Esophagus squamous epithelium (tissue), 5 donors: ENCODE measurements at regions not wholly inside any gene's neighbourhood (a gene's known extent, or its start where the extent isn't known, plus 50 kb on each side); places are given as distances from the start of the nearest gene placed in this dataset.

Source experiments
- DNase-seq: peaks from one replicate; lab custom pipeline; 2025; lab: John Stamatoyannopoulos, UW
- H3K27ac ChIP-seq, 4 donors: fragments of 200-600 bp; sonication (generic); one replicate each; pipeline ENCODE4 v1.5.1; 2016 to 2019; ENCODE audit warnings: mild to moderate bottlenecking in 1 of 4
- H3K27me3 ChIP-seq, 4 donors: fragments of 200-600 bp; sonication (generic); 1 replicate in 3 of 4; 2 replicates in 1 of 4; pipeline versions ENCODE4 v1.5.1 to v1.6.0; 2017 to 2021; ENCODE audit warnings: antibody characterized with exemption in 1 of 4
- H3K36me3 ChIP-seq, 3 donors: fragments of 200-600 bp; sonication (generic); one replicate each; pipeline ENCODE4 v1.5.1; 2016 to 2019
- H3K4me1 ChIP-seq, 3 donors: fragments of 200-600 bp; sonication (generic); one replicate each; pipeline ENCODE4 v1.5.1; 2017 to 2019
- H3K4me3 ChIP-seq, 4 donors: fragments of 200-600 bp; sonication (generic); 1 replicate in 3 of 4; 2 replicates in 1 of 4; pipeline ENCODE4 v1.5.1; 2016 to 2019; ENCODE audit warnings: mild to moderate bottlenecking in 2 of 4, moderate library complexity in 1 of 4
- H3K9me3 ChIP-seq, 3 donors: fragments of 200-600 bp; sonication (generic); one replicate each; pipeline ENCODE4 v1.5.1; 2016 to 2019
- POLR2A ChIP-seq, 4 donors: fragments of 450-650 bp; IDR thresholded peaks; one replicate each; pipeline ENCODE4 v1.6.1; 2017; ENCODE audit warnings: antibody characterized with exemption in 4 of 4, mild to moderate bottlenecking in 4 of 4, moderate library complexity in 3 of 4
- WGBS, 2 donors: methylation state at CpG; one replicate each; pipeline ENCODE4 v1.1.5; 2018; 5-methylcytosine and 5-hydroxymethylcytosine counted together
- intact Hi-C: fragments of 100-400 bp; cut with DNase I; formaldehyde crosslinking; loops from one replicate; pipeline ENCODE4 v1.15.0; 2022
- TF ChIP-seq, protein P1 (sequence below), 6 experiments: fragments of 450-650 bp in 4 of 6; fragments of 200-600 bp in 2 of 6; sonication (generic) in 2 of 6; IDR thresholded peaks; one replicate each; pipeline ENCODE4 v1.5.1; 2016 to 2019; ENCODE audit warnings: antibody characterized with exemption in 6 of 6, mild to moderate bottlenecking in 4 of 6, moderate library complexity in 4 of 6
- donor health status: DM: yes; HTN: yes; CAD: no.

DNA sequence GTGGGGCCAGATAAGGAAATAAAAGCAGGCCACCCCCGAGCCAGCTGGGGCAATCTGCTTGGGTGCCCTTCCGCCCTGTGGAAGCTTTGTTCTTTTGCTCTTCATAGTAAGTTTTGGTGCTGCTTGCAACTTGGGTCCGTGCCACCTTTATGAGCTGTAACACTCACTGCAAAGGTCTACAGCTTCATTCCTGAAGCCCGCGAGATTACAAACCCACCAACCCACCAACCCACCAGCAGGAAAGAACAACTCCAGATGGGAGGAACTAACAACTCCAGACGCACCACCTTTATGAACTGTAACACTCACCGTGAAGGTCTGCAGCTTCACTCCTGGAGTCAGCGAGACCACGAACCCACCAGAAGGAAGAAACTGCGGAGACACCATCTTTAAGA lies 84.2 kb upstream of the ARRDC4 start:
- DNase-seq = no peak
- Histone ChIP-seq H3K4me3 (no peak overlapping the region), H3K27me3 (peaks cover 0 to 1% (median 0%) of the 10 kb centered on the region in 4 donors), H3K36me3 (no peaks in the 10 kb centered on the region), H3K4me1 (no peaks in the 10 kb centered on the region), H3K27ac (no peak overlapping the region), H3K9me3 (no peaks in the 10 kb centered on the region)
- no peak for TF ChIP-seq POLR2A (IDR thresholded peaks at IDR 0.05)
- TF ChIP-seq, protein P1, sequence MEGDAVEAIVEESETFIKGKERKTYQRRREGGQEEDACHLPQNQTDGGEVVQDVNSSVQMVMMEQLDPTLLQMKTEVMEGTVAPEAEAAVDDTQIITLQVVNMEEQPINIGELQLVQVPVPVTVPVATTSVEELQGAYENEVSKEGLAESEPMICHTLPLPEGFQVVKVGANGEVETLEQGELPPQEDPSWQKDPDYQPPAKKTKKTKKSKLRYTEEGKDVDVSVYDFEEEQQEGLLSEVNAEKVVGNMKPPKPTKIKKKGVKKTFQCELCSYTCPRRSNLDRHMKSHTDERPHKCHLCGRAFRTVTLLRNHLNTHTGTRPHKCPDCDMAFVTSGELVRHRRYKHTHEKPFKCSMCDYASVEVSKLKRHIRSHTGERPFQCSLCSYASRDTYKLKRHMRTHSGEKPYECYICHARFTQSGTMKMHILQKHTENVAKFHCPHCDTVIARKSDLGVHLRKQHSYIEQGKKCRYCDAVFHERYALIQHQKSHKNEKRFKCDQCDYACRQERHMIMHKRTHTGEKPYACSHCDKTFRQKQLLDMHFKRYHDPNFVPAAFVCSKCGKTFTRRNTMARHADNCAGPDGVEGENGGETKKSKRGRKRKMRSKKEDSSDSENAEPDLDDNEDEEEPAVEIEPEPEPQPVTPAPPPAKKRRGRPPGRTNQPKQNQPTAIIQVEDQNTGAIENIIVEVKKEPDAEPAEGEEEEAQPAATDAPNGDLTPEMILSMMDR (IDR thresholded peaks at IDR 0.05) = no peak
- WGBS, 2 donors = 77% methylated on average over 5 to 9 of the region's 10 CpGs
- intact Hi-C loops = loop anchor here (10.0 kb wide), 1 partner anchor 61 kb away; no protein-coding TSS in a partner anchor

DNA sequence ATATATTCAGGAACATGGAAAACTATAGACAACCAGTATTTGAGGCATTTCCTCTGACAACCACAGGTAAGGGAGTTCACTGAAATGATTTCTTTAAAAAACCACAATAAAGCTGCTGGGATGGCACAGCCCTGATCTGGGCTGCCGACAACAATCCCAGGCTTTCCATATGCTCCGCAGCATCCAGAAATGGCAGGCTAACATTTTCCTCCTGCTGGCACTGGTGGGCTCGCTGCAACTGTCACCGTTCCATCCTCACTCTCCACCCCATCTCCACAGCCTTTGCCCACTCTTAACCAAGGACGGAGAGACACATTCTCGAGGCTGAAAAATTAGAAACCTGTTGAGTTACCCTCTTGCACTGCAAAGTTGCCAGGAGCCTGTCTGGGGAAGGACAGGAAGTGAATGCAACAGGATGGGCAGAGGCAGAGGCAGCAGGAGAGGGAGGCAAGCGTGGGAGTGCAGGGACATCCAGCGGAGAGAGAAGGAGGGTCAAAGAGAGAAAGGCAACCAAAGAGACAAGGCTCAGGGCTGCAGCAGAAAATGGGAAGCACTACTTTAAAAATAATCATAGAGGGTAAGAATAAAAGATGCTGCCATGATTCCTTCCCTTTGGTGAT lies 79.0 kb upstream of the ARRDC4 start:
- DNase-seq = no peak
- Histone ChIP-seq H3K27ac (no peak overlapping the region), H3K27me3 (peaks cover 0 to 7% (median 0%) of the 10 kb centered on the region in 4 donors), H3K4me1 (no peaks in the 10 kb centered on the region), H3K4me3 (no peak overlapping the region), H3K9me3 (no peaks in the 10 kb centered on the region), H3K36me3 (no peaks in the 10 kb centered on the region)
- WGBS, 2 donors = 71 to 84% methylated on average over 8 of the region's 8 CpGs
- no peak for TF ChIP-seq POLR2A (IDR thresholded peaks at IDR 0.05)
- TF ChIP-seq, protein P1 (IDR thresholded peaks at IDR 0.05) = no peak
- intact Hi-C loops = no loop called here

- peaks cover 0 to 7% (median 0%) of the 10 kb centered on the region in 4 donors for H3K27me3 ChIP-seq
- intact Hi-C loops = no loop called here
Observed at GRCh38 chr15:97884513-97885131, 75.9 kb upstream of the ARRDC4 start.

DNA sequence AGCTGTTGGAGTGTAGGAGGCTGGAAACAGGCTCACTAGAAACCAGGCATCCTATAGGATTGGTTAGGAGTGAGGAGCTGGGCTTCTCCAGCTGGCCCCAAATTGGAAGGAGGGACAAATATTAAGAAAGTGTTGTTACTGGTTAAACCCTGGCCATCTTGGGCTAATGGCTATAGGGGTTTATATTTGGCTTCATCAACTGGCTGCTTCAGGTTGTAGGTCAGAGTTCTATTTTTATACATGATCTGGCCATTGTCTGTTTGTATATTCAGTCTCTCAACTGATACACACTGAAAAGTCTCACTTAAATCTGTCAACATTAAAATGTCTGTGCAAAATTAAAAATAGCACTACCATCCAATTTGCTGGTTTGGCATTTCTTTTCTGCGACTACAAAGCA lies 70.2 kb upstream of the ARRDC4 start:
- Histone ChIP-seq H3K36me3 (no peaks in the 10 kb centered on the region), H3K9me3 (no peaks in the 10 kb centered on the region), H3K27me3 (no peaks in the 10 kb centered on the region), H3K27ac (no peak overlapping the region), H3K4me1 (peaks cover 0 to 7% (median 0%) of the 10 kb centered on the region in 3 donors), H3K4me3 (no peak overlapping the region)
- DNase-seq = no peak
- intact Hi-C loops = no loop called here
- 65 to 88% methylated on average over 1 of the region's 1 CpG for WGBS, 2 donors
- TF ChIP-seq, protein P1 (IDR thresholded peaks at IDR 0.05) = no peak
- no peak for TF ChIP-seq POLR2A (IDR thresholded peaks at IDR 0.05)

More at GRCh38 chr15:97884513-97885131, 75.9 kb upstream of the ARRDC4 start:
- Histone ChIP-seq H3K4me3 (no peak overlapping the region), H3K9me3 (no peaks in the 10 kb centered on the region), H3K27ac (no peak overlapping the region), H3K4me1 (no peaks in the 10 kb centered on the region), H3K36me3 (no peaks in the 10 kb centered on the region)
- no peak for DNase-seq
- 42 to 68% methylated on average over 2 to 3 of the region's 3 CpGs for WGBS, 2 donors
- TF ChIP-seq, protein P1 (IDR thresholded peaks at IDR 0.05) = no peak
- TF ChIP-seq POLR2A (IDR thresholded peaks at IDR 0.05) = no peak

DNA sequence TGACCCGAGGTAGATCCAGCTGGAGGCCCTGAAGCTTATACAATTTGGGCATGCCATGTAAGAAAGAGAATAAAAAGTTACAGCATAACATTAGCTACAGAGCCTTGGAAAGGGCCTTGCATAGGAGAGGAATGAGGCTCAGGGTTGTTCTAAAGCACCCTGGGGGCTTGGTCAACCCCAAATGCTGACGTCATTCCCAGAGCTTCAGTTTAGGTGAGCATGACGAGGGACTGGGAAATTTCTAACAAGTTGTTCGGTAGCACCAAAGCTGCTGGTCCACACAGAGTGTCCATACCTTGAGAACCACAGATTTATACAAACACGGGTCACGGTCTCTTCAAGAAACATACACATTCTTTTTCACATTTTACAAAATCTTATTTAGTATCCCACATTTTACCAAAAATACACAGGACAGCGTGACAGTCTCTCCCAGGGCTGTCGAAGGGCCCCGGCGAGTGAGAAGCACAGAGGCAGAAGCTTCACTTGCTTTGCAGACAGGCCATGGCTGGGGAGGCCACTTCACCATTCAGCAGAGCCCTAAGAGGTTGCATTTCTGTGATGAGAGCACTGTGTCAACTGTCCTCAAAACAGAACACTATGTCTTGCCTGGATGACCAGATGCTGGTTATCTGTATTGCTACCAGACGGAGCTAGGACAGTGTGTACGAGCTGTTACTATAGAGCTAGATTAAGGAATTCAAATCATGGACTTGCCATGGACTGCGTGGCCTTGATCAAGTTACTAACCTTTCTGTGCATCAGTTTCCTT lies 68.2 kb upstream of the ARRDC4 start:
- H3K27ac ChIP-seq = no peak overlapping the region
- intact Hi-C loops = no loop called here
- no peaks in the 10 kb centered on the region for H3K9me3 ChIP-seq
- WGBS, 2 donors = 89 to 92% methylated on average over 11 to 13 of the region's 13 CpGs
- TF ChIP-seq, protein P1 (IDR thresholded peaks at IDR 0.05) = no peak
- TF ChIP-seq POLR2A (IDR thresholded peaks at IDR 0.05) = no peak
- no peaks in the 10 kb centered on the region for H3K27me3 ChIP-seq
- peaks cover 0 to 7% (median 0%) of the 10 kb centered on the region in 3 donors for H3K4me1 ChIP-seq
- H3K4me3 ChIP-seq = no peak overlapping the region
- no peak for DNase-seq
- H3K36me3 ChIP-seq = no peaks in the 10 kb centered on the region
